Adrenal gland (tissue), 9 donors: ENCODE measurements at regions not wholly inside any gene's neighbourhood (a gene's known extent, or its start where the extent isn't known, plus 50 kb on each side); places are given as distances from the start of the nearest gene placed in this dataset.
A peak's percentile ranks its signal among the peaks of the same experiment; 100 is the strongest.

Experiments used
- DNase-seq, 7 donors: peaks; one replicate each; pipeline ENCODE4 v3.0.0-alpha.2; 2019 to 2020
- H3K27ac ChIP-seq, 5 donors: fragments of 200-600 bp; sonication (generic) in 4 of 5; 1 replicate in 3 of 5; 2 replicates in 2 of 5; pipeline versions ENCODE4 v1.5.1 to v1.8.0; 2016 to 2020; ENCODE audit warnings: mild to moderate bottlenecking in 1 of 5
- H3K27me3 ChIP-seq: fragments of 200-600 bp; 2 replicates; pipeline ENCODE4 v1.8.0; 2021
- H3K36me3 ChIP-seq, 2 donors: fragments of 200-600 bp; replicated peaks in 1 of 2; 1 replicate in 1 of 2; 2 replicates in 1 of 2; pipeline versions ENCODE4 v1.5.1 to v1.8.0; 2018 to 2022
- H3K4me1 ChIP-seq, 2 donors: fragments of 200-600 bp; replicated peaks in 1 of 2; 1 replicate in 1 of 2; 2 replicates in 1 of 2; pipeline versions ENCODE4 v1.5.1 to v1.8.0; 2018 to 2021
- H3K4me3 ChIP-seq, 4 donors: fragments of 200-600 bp; sonication (generic) in 3 of 4; one replicate each; pipeline ENCODE4 v1.5.1; 2016 to 2018
- H3K9me3 ChIP-seq, 3 donors: fragments of 200-600 bp; sonication (generic) in 1 of 3; replicated peaks in 1 of 3; 1 replicate in 2 of 3; 2 replicates in 1 of 3; pipeline versions ENCODE4 v1.5.1 to v1.8.0; 2016 to 2021
- CTCF ChIP-seq, 6 experiments: fragments of 450-650 bp in 4 of 6; fragments of 200-600 bp in 2 of 6; sonication (generic) in 1 of 6; IDR thresholded peaks; 1 replicate in 5 of 6; 2 replicates in 1 of 6; pipeline versions ENCODE4 v1.5.1 to v1.8.0; 2016 to 2021; ENCODE audit warnings: antibody characterized with exemption in 6 of 6, mild to moderate bottlenecking in 2 of 6, moderate library complexity in 1 of 6
- POLR2A ChIP-seq, 2 donors: fragments of 450-650 bp; IDR thresholded peaks; one replicate each; pipeline ENCODE4 v1.6.1; 2017; ENCODE audit warnings: antibody characterized with exemption in 2 of 2, mild to moderate bottlenecking in 2 of 2, moderate library complexity in 1 of 2
- WGBS, 4 donors: extraction: QIAGEN DNeasy Blood & Tissue Kit in 2 of 4; methylation state at CpG; one replicate each; pipeline versions ENCODE4 v1.1.5 to v1.1.7; 2013 to 2017; 5-methylcytosine and 5-hydroxymethylcytosine counted together
- intact Hi-C, 2 donors: fragments of 100-400 bp; cut with DNase I; formaldehyde crosslinking; loops; one replicate each; pipeline versions ENCODE4 v1.14.1 to v1.15.0; 2022 to 2023
- donor health status: healthy with polysubstance abuse.
- donor health status: Bipolar disorder and iron deficiency.
- donor health status: DM: yes; HTN: yes; CAD: no.
- donor health status: DM: no; HTN: no; CAD: no.
- donor health status: DM: no; HTN: no; CAD: no.

- intact Hi-C loops = no loop called here
- 88 to 97% (median 92%) methylated on average over 5 to 6 of the region's 6 CpGs for WGBS, 4 donors
- no peak overlapping the region for H3K4me3 ChIP-seq
- no peaks in the 10 kb centered on the region for H3K9me3 ChIP-seq
- no peak for DNase-seq
- no peak overlapping the region for H3K27ac ChIP-seq
- H3K27me3 ChIP-seq = no peaks in the 10 kb centered on the region
- no peaks in the 10 kb centered on the region for H3K36me3 ChIP-seq
- no peaks in the 10 kb centered on the region for H3K4me1 ChIP-seq
- TF ChIP-seq CTCF (IDR thresholded peaks at IDR 0.05) (no peak), POLR2A (IDR thresholded peaks at IDR 0.05) (no peak)
Observed at GRCh38 chr15:62244762-62245161, 79.7 kb upstream of the C2CD4B start.

- peak in 5 of 7 donors; percentile 10 to 80 (median 30) for DNase-seq
- no peak overlapping the region for H3K4me3 ChIP-seq
- WGBS, 4 donors = 62 to 81% (median 76%) methylated on average over 5 to 8 of the region's 8 CpGs
- intact Hi-C loops = no loop called here
- no peaks in the 10 kb centered on the region for H3K4me1 ChIP-seq
- no peak overlapping the region for H3K27ac ChIP-seq
- H3K36me3 ChIP-seq = no peaks in the 10 kb centered on the region
- TF ChIP-seq CTCF (IDR thresholded peaks at IDR 0.05) (no peak), POLR2A (IDR thresholded peaks at IDR 0.05) (no peak)
- H3K9me3 ChIP-seq = no peaks in the 10 kb centered on the region
- H3K27me3 ChIP-seq = no peaks in the 10 kb centered on the region
Observed at GRCh38 chr15:62248277-62248984, 83.3 kb upstream of the C2CD4B start.

GRCh38 chr15:62249501-62249900 is 84.4 kb upstream of the C2CD4B start:
- DNase-seq = no peak
- Histone ChIP-seq H3K4me3 (no peak overlapping the region), H3K4me1 (no peaks in the 10 kb centered on the region), H3K9me3 (no peaks in the 10 kb centered on the region), H3K36me3 (no peaks in the 10 kb centered on the region), H3K27ac (no peak overlapping the region), H3K27me3 (no peaks in the 10 kb centered on the region)
- TF ChIP-seq CTCF (IDR thresholded peaks at IDR 0.05) = no peak
- no peak for TF ChIP-seq POLR2A (IDR thresholded peaks at IDR 0.05)
- intact Hi-C loops = no loop called here
- 84 to 93% (median 91%) methylated on average over 4 of the region's 4 CpGs for WGBS, 4 donors

- Histone ChIP-seq H3K4me3 (no peak overlapping the region), H3K4me1 (no peaks in the 10 kb centered on the region), H3K36me3 (no peaks in the 10 kb centered on the region), H3K9me3 (no peaks in the 10 kb centered on the region), H3K27me3 (no peaks in the 10 kb centered on the region), H3K27ac (no peak overlapping the region)
- TF ChIP-seq POLR2A (IDR thresholded peaks at IDR 0.05) (no peak), CTCF (IDR thresholded peaks at IDR 0.05) (no peak)
- intact Hi-C loops = no loop called here
- 91 to 95% (median 93%) methylated on average over 8 of the region's 8 CpGs for WGBS, 4 donors
- no peak for DNase-seq
Observed at GRCh38 chr15:62250186-62250585, 85.1 kb upstream of the C2CD4B start.
